Endodermal cell (in vitro differentiated cells): ENCODE measurements at regions not wholly inside any gene's neighbourhood (a gene's known extent, or its start where the extent isn't known, plus 50 kb on each side); places are given as distances from the start of the nearest gene placed in this dataset.

Experiments used
- DNase-seq: peaks from one replicate; pipeline ENCODE4 v3.0.0-alpha.2; 2017
- H3K27ac ChIP-seq: 2 replicates; pipeline ENCODE4 v1.5.1; 2013; ENCODE audit warnings: mild to moderate bottlenecking, low read depth, low read length, moderate library complexity
- H3K27me3 ChIP-seq: 2 replicates; pipeline ENCODE4 v1.6.1; 2013; ENCODE audit warnings: mild to moderate bottlenecking, low read length, moderate library complexity; ENCODE audit not compliant: insufficient read depth, control insufficient read depth, poor library complexity, severe bottlenecking
- H3K36me3 ChIP-seq: 2 replicates; pipeline ENCODE4 v1.7.0; 2013; ENCODE audit warnings: mild to moderate bottlenecking, low read length, moderate library complexity; ENCODE audit not compliant: control insufficient read depth, insufficient read depth
- H3K4me1 ChIP-seq: one replicate; pipeline ENCODE4 v1.7.0; 2013; ENCODE audit warnings: low read length; ENCODE audit not compliant: control insufficient read depth, insufficient read depth
- H3K4me3 ChIP-seq: 2 replicates; pipeline ENCODE4 v1.5.1; 2013; ENCODE audit warnings: mild to moderate bottlenecking, low read length, moderate library complexity
- H3K9ac ChIP-seq: 2 replicates; pipeline ENCODE4 v1.6.1; 2013; ENCODE audit warnings: mild to moderate bottlenecking, low read length, moderate library complexity; ENCODE audit not compliant: poor library complexity, severe bottlenecking; ENCODE audit errors: extremely low read depth
- H3K9me3 ChIP-seq: 2 replicates; pipeline ENCODE4 v1.6.1; 2013; ENCODE audit warnings: mild to moderate bottlenecking, low read length, moderate library complexity; ENCODE audit not compliant: control insufficient read depth
- H3K27ac Mint-ChIP-seq: 2 replicates; pipeline ENCODE4 v1.8.0; 2020; ENCODE audit warnings: mixed read lengths
- H3K27me3 Mint-ChIP-seq: 2 replicates; pipeline ENCODE4 v1.8.0; 2021; ENCODE audit warnings: mild to moderate bottlenecking, mixed read lengths; ENCODE audit not compliant: insufficient read depth
- H3K36me3 Mint-ChIP-seq: 2 replicates; pipeline ENCODE4 v1.8.0; 2020; ENCODE audit warnings: low read depth, mixed read lengths
- H3K4me1 Mint-ChIP-seq: 2 replicates; pipeline ENCODE4 v1.8.0; 2020; ENCODE audit warnings: mixed read lengths
- H3K4me3 Mint-ChIP-seq: 2 replicates; pipeline ENCODE4 v1.8.0; 2020; ENCODE audit warnings: mild to moderate bottlenecking, moderate library complexity, mixed read lengths
- H3K9me3 Mint-ChIP-seq: 2 replicates; pipeline ENCODE4 v1.8.0; 2020; ENCODE audit warnings: mild to moderate bottlenecking, mixed read lengths
- CTCF ChIP-seq: fragments of 200-600 bp; sonication (generic); conservative IDR thresholded peaks from 2 replicates; pipeline ENCODE4 v1.5.0; 2021; ENCODE audit warnings: antibody characterized with exemption, mild to moderate bottlenecking
- WGBS, 2 experiments: methylation state at CpG; one replicate each; pipeline versions ENCODE4 v1.1.5 to v1.1.7; 2013; ENCODE audit warnings: missing lambda C conversion rate in 2 of 2, mixed read lengths in 1 of 2; ENCODE audit not compliant: insufficient coverage in 1 of 2, insufficient read length in 1 of 2; 5-methylcytosine and 5-hydroxymethylcytosine counted together

- Histone ChIP-seq H3K36me3 (no peaks in the 10 kb centered on the region), H3K27ac (no peak overlapping the region), H3K4me3 (no peak overlapping the region), H3K9ac (no peak overlapping the region), H3K27me3 (no peaks in the 10 kb centered on the region), H3K4me1 (no peaks in the 10 kb centered on the region), H3K9me3 (no peaks in the 10 kb centered on the region)
- 92 to 93% methylated on average over 2 to 3 of the region's 3 CpGs for WGBS, 2 experiments
- no peak for DNase-seq
- H3K27ac Mint-ChIP-seq, result no peak overlapping the region
- H3K4me1 Mint-ChIP-seq, result peaks cover 28% of the 10 kb centered on the region
- no peak overlapping the region for H3K4me3 Mint-ChIP-seq
- no peaks in the 10 kb centered on the region for H3K36me3 Mint-ChIP-seq
- H3K9me3 Mint-ChIP-seq, result peaks cover 4% of the 10 kb centered on the region
- no peak for TF ChIP-seq CTCF
- no peaks in the 10 kb centered on the region for H3K27me3 Mint-ChIP-seq
Observed at GRCh38 chr5:78726571-78726970, 78.0 kb upstream of the LHFPL2 start.

- H3K9ac ChIP-seq, result no peak overlapping the region
- no peaks in the 10 kb centered on the region for H3K4me1 ChIP-seq
- Mint-ChIP-seq H3K4me1 (peaks cover 30% of the 10 kb centered on the region), H3K9me3 (peaks cover 4% of the 10 kb centered on the region), H3K4me3 (no peak overlapping the region), H3K27me3 (no peaks in the 10 kb centered on the region), H3K27ac (no peak overlapping the region), H3K36me3 (no peaks in the 10 kb centered on the region)
- no peaks in the 10 kb centered on the region for H3K36me3 ChIP-seq
- WGBS, 2 experiments, result 96 to 100% methylated on average over 3 of the region's 3 CpGs
- DNase-seq, result no peak
- no peak overlapping the region for H3K27ac ChIP-seq
- no peak for TF ChIP-seq CTCF
- H3K27me3 ChIP-seq, result no peaks in the 10 kb centered on the region
- no peak overlapping the region for H3K4me3 ChIP-seq
- H3K9me3 ChIP-seq, result no peaks in the 10 kb centered on the region
Observed at GRCh38 chr5:78726003-78726402, 77.4 kb upstream of the LHFPL2 start.

- Histone ChIP-seq H3K4me1 (no peaks in the 10 kb centered on the region), H3K27ac (no peak overlapping the region), H3K4me3 (no peak overlapping the region), H3K9ac (no peak overlapping the region), H3K27me3 (no peaks in the 10 kb centered on the region), H3K36me3 (no peaks in the 10 kb centered on the region), H3K9me3 (no peaks in the 10 kb centered on the region)
- peaks cover 43% of the 10 kb centered on the region for H3K4me1 Mint-ChIP-seq
- no peak overlapping the region for H3K27ac Mint-ChIP-seq
- H3K9me3 Mint-ChIP-seq, result peaks cover 4% of the 10 kb centered on the region
- no peak for DNase-seq
- no peak for TF ChIP-seq CTCF
- no peaks in the 10 kb centered on the region for H3K36me3 Mint-ChIP-seq
- no peaks in the 10 kb centered on the region for H3K27me3 Mint-ChIP-seq
- no peak overlapping the region for H3K4me3 Mint-ChIP-seq
Observed at GRCh38 chr5:78724061-78724460, 75.5 kb upstream of the LHFPL2 start.
